SK-N-SH (cell line): ENCODE measurements at regions not wholly inside any gene's neighbourhood (a gene's known extent, or its start where the extent isn't known, plus 50 kb on each side); places are given as distances from the start of the nearest gene placed in this dataset.

Experiments
- CTCF ChIA-PET: fragments of 300-600, 350-600 bp; formaldehyde crosslinking; extraction: SDS; loops from one replicate; lab custom pipeline; 2021; lab: Yijun Ruan, JAX
- POLR2A ChIA-PET: fragments of 350-600 bp; sonication (Branson Sonifier 250); formaldehyde crosslinking; extraction: SDS; loops from one replicate; lab custom pipeline; 2020; ENCODE audit warnings: antibody characterized with exemption, inconsistent platforms; lab: Yijun Ruan, JAX
- DNase-seq: peaks from one replicate; pipeline ENCODE4 v3.0.0; 2012
- H2AFZ ChIP-seq: fragments of 200-600 bp; sonication (generic); 2 replicates; pipeline ENCODE4 v1.8.1; 2016; ENCODE audit warnings: antibody characterized with exemption, mild to moderate bottlenecking, low read depth
- H3F3A ChIP-seq: fragments of 200-600 bp; sonication (generic); replicated peaks from 2 replicates; pipeline ENCODE3; 2016; ENCODE audit warnings: antibody characterized with exemption, mild to moderate bottlenecking; ENCODE audit not compliant: insufficient read depth
- H3K27ac ChIP-seq, 2 experiments: fragments of 200-500 bp in 1 of 2; fragments of 200-600 bp in 1 of 2; sonication (Bioruptor generic) in 1 of 2; sonication (generic), shearing (Covaris generic) in 1 of 2; 2 replicates each; pipeline versions ENCODE4 v1.5.1 to v1.6.1; 2014 to 2016; ENCODE audit warnings: low read depth in 2 of 2, inconsistent platforms in 1 of 2, low read length in 1 of 2, mild to moderate bottlenecking in 1 of 2, mixed read lengths in 1 of 2
- H3K27me3 ChIP-seq: fragments of 200-600 bp; sonication (generic), shearing (Covaris generic); 2 replicates; pipeline ENCODE4 v1.6.1; 2016; ENCODE audit warnings: mixed run types; ENCODE audit not compliant: insufficient read depth
- H3K36me3 ChIP-seq, 2 experiments: fragments of 200-500 bp in 1 of 2; fragments of 200-600 bp in 1 of 2; sonication (Bioruptor generic) in 1 of 2; sonication (generic) in 1 of 2; replicated peaks in 1 of 2; 2 replicates each; pipeline versions ENCODE3 to v1.5.1; 2014 to 2016; ENCODE audit warnings: low read length in 1 of 2, mild to moderate bottlenecking in 1 of 2; ENCODE audit not compliant: insufficient read depth in 2 of 2, control insufficient read depth in 1 of 2
- H3K4me1 ChIP-seq, 2 experiments: fragments of 200-500 bp in 1 of 2; fragments of 200-600 bp in 1 of 2; sonication (Bioruptor generic) in 1 of 2; sonication (generic), shearing (Covaris generic) in 1 of 2; 2 replicates each; pipeline versions ENCODE4 v1.5.1 to v1.6.1; 2014 to 2016; ENCODE audit warnings: low read depth in 1 of 2, low read length in 1 of 2, mixed run types in 1 of 2; ENCODE audit not compliant: insufficient read depth in 2 of 2, control insufficient read depth in 1 of 2
- H3K4me2 ChIP-seq: fragments of 200-600 bp; sonication (generic), shearing (Covaris generic); 2 replicates; pipeline ENCODE4 v1.6.1; 2017; ENCODE audit warnings: mixed run types
- H3K4me3 ChIP-seq, 2 experiments: fragments of 200-500 bp in 1 of 2; fragments of 200-600 bp in 1 of 2; sonication (Bioruptor generic) in 1 of 2; sonication (generic), shearing (Covaris generic) in 1 of 2; 2 replicates each; pipeline versions ENCODE4 v1.5.1 to v1.8.1; 2014 to 2016; ENCODE audit warnings: low read depth in 2 of 2, inconsistent platforms in 1 of 2, low read length in 1 of 2, mild to moderate bottlenecking in 1 of 2, mixed read lengths in 1 of 2, moderate library complexity in 1 of 2
- H3K79me2 ChIP-seq: fragments of 200-600 bp; sonication (generic); 2 replicates; pipeline ENCODE4 v1.8.1; 2017; ENCODE audit warnings: mild to moderate bottlenecking; ENCODE audit not compliant: insufficient read depth
- H3K9ac ChIP-seq: fragments of 200-600 bp; sonication (generic); 2 replicates; pipeline ENCODE4 v1.6.1; 2017; ENCODE audit warnings: mixed run types
- H3K9me2 ChIP-seq: fragments of 200-600 bp; sonication (generic); 2 replicates; pipeline ENCODE4 v1.6.1; 2017; ENCODE audit warnings: mixed run types
- H3K9me3 ChIP-seq: fragments of 200-600 bp; sonication (generic); 2 replicates; pipeline ENCODE4 v1.6.1; 2017; ENCODE audit warnings: mixed run types, mild to moderate bottlenecking, moderate library complexity
- H4K20me1 ChIP-seq: fragments of 200-600 bp; sonication (generic); 2 replicates; pipeline ENCODE4 v1.6.1; 2017; ENCODE audit warnings: mild to moderate bottlenecking, mixed run types; ENCODE audit not compliant: insufficient read depth
- CHD2 ChIP-seq: fragments of 150-350 bp; IDR thresholded peaks from 2 replicates; pipeline ENCODE4 v1.6.1; 2018; ENCODE audit warnings: low read length; ENCODE audit not compliant: partially characterized antibody
- ELF1 ChIP-seq: IDR thresholded peaks from 2 replicates; pipeline ENCODE4 v1.4.0; 2012
- FOSL2 ChIP-seq: IDR thresholded peaks from 2 replicates; pipeline ENCODE4 v1.4.0; 2012; ENCODE audit warnings: low read depth, mild to moderate bottlenecking, moderate library complexity, borderline replicate concordance
- FOXJ3 ChIP-seq: sonication (generic); formaldehyde crosslinking; IDR thresholded peaks from 2 replicates; pipeline ENCODE4 v1.5.1; 2020; ENCODE audit warnings: mild to moderate bottlenecking, missing genetic modification reagents
- FOXM1 ChIP-seq: IDR thresholded peaks from 2 replicates; pipeline ENCODE4 v1.4.0; 2012; ENCODE audit warnings: low read depth, mild to moderate bottlenecking
- GABPA ChIP-seq: IDR thresholded peaks from 2 replicates; pipeline ENCODE4 v1.4.0; 2012; ENCODE audit warnings: low read depth, mild to moderate bottlenecking
- IRF3 ChIP-seq: fragments of 150-350 bp; IDR thresholded peaks from 2 replicates; pipeline ENCODE4 v1.6.1; 2016; ENCODE audit warnings: mild to moderate bottlenecking, low read depth, low read length
- MAX ChIP-seq: IDR thresholded peaks from 2 replicates; pipeline ENCODE4 v1.4.0; 2012; ENCODE audit warnings: low read depth
- NFIC ChIP-seq: IDR thresholded peaks from 2 replicates; pipeline ENCODE4 v1.4.0; 2012; ENCODE audit warnings: borderline replicate concordance
- NRF1 ChIP-seq: IDR thresholded peaks from 2 replicates; pipeline ENCODE4 v1.6.1; 2012; ENCODE audit warnings: low read depth, mild to moderate bottlenecking, low read length
- PBX3 ChIP-seq: IDR thresholded peaks from 2 replicates; pipeline ENCODE4; 2012
- RAD21 ChIP-seq: IDR thresholded peaks from 2 replicates; pipeline ENCODE4 v1.6.1; 2012; ENCODE audit warnings: mild to moderate bottlenecking, low read length
- RCOR1 ChIP-seq: fragments of 150-350 bp; IDR thresholded peaks from 2 replicates; pipeline ENCODE4 v1.6.1; 2017; ENCODE audit warnings: antibody characterized with exemption, low read length
- RFX5 ChIP-seq: IDR thresholded peaks from 2 replicates; pipeline ENCODE4 v1.6.1; 2012; ENCODE audit warnings: mild to moderate bottlenecking, improper control_type of control experiment, low read length
- RXRA ChIP-seq: IDR thresholded peaks from 2 replicates; pipeline ENCODE4 v1.4.0; 2012; ENCODE audit warnings: low read depth, mild to moderate bottlenecking, borderline replicate concordance
- SIN3A ChIP-seq: IDR thresholded peaks from 2 replicates; pipeline ENCODE4 v1.6.1; 2012; ENCODE audit warnings: low read depth, mild to moderate bottlenecking, low read length, moderate library complexity, borderline replicate concordance
- USF1 ChIP-seq: IDR thresholded peaks from 2 replicates; pipeline ENCODE4 v1.4.0; 2012; ENCODE audit warnings: low read depth, borderline replicate concordance
- USF2 ChIP-seq: fragments of 150-350 bp; IDR thresholded peaks from 2 replicates; pipeline ENCODE4 v1.6.1; 2017; ENCODE audit warnings: antibody characterized with exemption, low read length, low read depth, borderline replicate concordance
- ZBTB33 ChIP-seq: IDR thresholded peaks from 2 replicates; pipeline ENCODE4 v1.4.0; 2012; ENCODE audit warnings: low read depth, borderline replicate concordance
- WGBS: methylation state at CpG from one replicate; pipeline ENCODE4 v1.1.6; 2017; ENCODE audit warnings: low lambda C conversion rate; 5-methylcytosine and 5-hydroxymethylcytosine counted together

GRCh38 chrX:122566401-122566800 lies 617.7 kb upstream of the GRIA3 start (continued):
- TF ChIP-seq USF1 (no peak), USF2 (no peak)

GRCh38 chrX:122567911-122568310 lies 616.2 kb upstream of the GRIA3 start:
- no peak overlapping the region for H2AFZ ChIP-seq
- ChIA-PET POLR2A (no interaction called here), CTCF (no interaction called here)
- 15% methylated on average over 3 of the region's 3 CpGs for WGBS
- DNase-seq = no peak
- H3K27ac ChIP-seq = no peak overlapping the region
- no peaks in the 10 kb centered on the region for H3F3A ChIP-seq
- H4K20me1 ChIP-seq = no peaks in the 10 kb centered on the region
- H3K27me3 ChIP-seq = no peaks in the 10 kb centered on the region
- no peak overlapping the region for H3K4me3 ChIP-seq
- H3K9me3 ChIP-seq = no peaks in the 10 kb centered on the region
- H3K4me1 ChIP-seq = peaks cover 0 to 2% of the 10 kb centered on the region in 2 experiments; a peak in 1 of 4 replicates
- no peaks in the 10 kb centered on the region for H3K36me3 ChIP-seq
- H3K79me2 ChIP-seq = no peaks in the 10 kb centered on the region
- H3K9me2 ChIP-seq = no peaks in the 10 kb centered on the region
- TF ChIP-seq NFIC (no peak), FOXM1 (no peak), RFX5 (no peak), FOXJ3 (CRISPR knock-in tag) (no peak), CHD2 (no peak)
- no peak overlapping the region for H3K4me2 ChIP-seq
- H3K9ac ChIP-seq = no peak overlapping the region

- Histone ChIP-seq H3F3A (no peaks in the 10 kb centered on the region), H3K9me2 (no peaks in the 10 kb centered on the region), H3K36me3 (no peaks in the 10 kb centered on the region), H3K4me3 (no peak overlapping the region), H3K4me1 (no peaks in the 10 kb centered on the region), H3K27ac (no peak overlapping the region), H3K4me2 (no peak overlapping the region), H3K27me3 (no peaks in the 10 kb centered on the region), H4K20me1 (no peaks in the 10 kb centered on the region), H2AFZ (no peak overlapping the region), H3K9me3 (no peaks in the 10 kb centered on the region), H3K79me2 (no peaks in the 10 kb centered on the region), H3K9ac (no peak overlapping the region)
- 8% methylated on average over 4 of the region's 4 CpGs for WGBS
- CTCF ChIA-PET = no interaction called here
- POLR2A ChIA-PET = no interaction called here
- no peak for DNase-seq
- TF ChIP-seq ZBTB33 (no peak), IRF3 (no peak), RFX5 (no peak), GABPA (no peak), FOXM1 (no peak), CHD2 (no peak), RAD21 (no peak), PBX3 (no peak), SIN3A (no peak), NRF1 (no peak), RCOR1 (no peak), NFIC (no peak), RXRA (no peak), ELF1 (no peak), FOSL2 (no peak), USF1 (no peak), MAX (no peak)
Observed at GRCh38 chrX:122572461-122572860, 611.6 kb upstream of the GRIA3 start.
